ENCODE measurements at regions not wholly inside any gene's neighbourhood (a gene's known extent, or its start where the extent isn't known, plus 50 kb on each side); places are given as distances from the start of the nearest gene placed in this dataset.

- Histone ChIP-seq H3K4me1 (ENCODE audit: insufficient read depth, low read length) (no peaks in the 10 kb centered on the region), H3K27ac (ENCODE audit: low read depth in 1 of 2, low read length in 2 of 2) (no peak overlapping the region), H3K27me3 (ENCODE audit: control insufficient read depth in 1 of 2, insufficient read depth in 2 of 2, low read length in 2 of 2) (no peaks in the 10 kb centered on the region), H3K36me3 (ENCODE audit: insufficient read depth, low read length) (no peaks in the 10 kb centered on the region), H3K4me3 (ENCODE audit: low read length) (no peak overlapping the region), H3K9me3 (ENCODE audit: control insufficient read depth in 1 of 2, insufficient read depth in 1 of 2, low read length in 2 of 2) (no peaks in the 10 kb centered on the region)
- intact Hi-C loops (cut with DNase I, micrococcal nuclease), result no loop called here
- CTCF ChIA-PET, result no interaction called here
- DNase-seq (no peak), ATAC-seq (ENCODE audit: poor library complexity) (no peak)
- POLR2A ChIA-PET, result no interaction called here
- Mint-ChIP-seq H3K4me1 (ENCODE audit: low read depth) (no peaks in the 10 kb centered on the region), H3K36me3 (ENCODE audit: low read depth) (no peaks in the 10 kb centered on the region), H3K4me3 (no peak overlapping the region), H3K27ac (no peak overlapping the region), H3K9me3 (peaks cover 14% of the 10 kb centered on the region), H3K27me3 (no peaks in the 10 kb centered on the region)
- no peak for TF ChIP-seq CTCF (IDR thresholded peaks at IDR 0.05)
Measured at GRCh38 chr19:23521471-23521870, 126.2 kb upstream of the ZNF91 start.

- intact Hi-C loops (cut with DNase I, micrococcal nuclease), result no loop called here
Measured at GRCh38 chr19:23520441-23520840, 125.2 kb upstream of the ZNF91 start.

GRCh38 chr19:23519031-23519430 lies 123.8 kb upstream of the ZNF91 start:
- H3K4me1 Mint-ChIP-seq (ENCODE audit: low read depth), result no peaks in the 10 kb centered on the region
- H3K9me3 Mint-ChIP-seq, result peaks cover 7% of the 10 kb centered on the region
- no peak overlapping the region for H3K27ac Mint-ChIP-seq
- Histone ChIP-seq H3K36me3 (ENCODE audit: insufficient read depth, low read length) (no peaks in the 10 kb centered on the region), H3K4me3 (ENCODE audit: low read length) (no peak overlapping the region), H3K27me3 (ENCODE audit: control insufficient read depth in 1 of 2, insufficient read depth in 2 of 2, low read length in 2 of 2) (no peaks in the 10 kb centered on the region), H3K27ac (ENCODE audit: low read depth in 1 of 2, low read length in 2 of 2) (no peak overlapping the region), H3K4me1 (ENCODE audit: insufficient read depth, low read length) (no peaks in the 10 kb centered on the region), H3K9me3 (ENCODE audit: control insufficient read depth in 1 of 2, insufficient read depth in 1 of 2, low read length in 2 of 2) (no peaks in the 10 kb centered on the region)
- TF ChIP-seq CTCF (IDR thresholded peaks at IDR 0.05), result no peak
- CTCF ChIA-PET, result no interaction called here
- ATAC-seq (ENCODE audit: poor library complexity), result no peak
- no peaks in the 10 kb centered on the region for H3K27me3 Mint-ChIP-seq
- DNase-seq, result no peak
- H3K4me3 Mint-ChIP-seq, result no peak overlapping the region
- POLR2A ChIA-PET, result no interaction called here
- intact Hi-C loops (cut with DNase I, micrococcal nuclease), result no loop called here
- no peaks in the 10 kb centered on the region for H3K36me3 Mint-ChIP-seq (ENCODE audit: low read depth)

More at GRCh38 chr19:23520441-23520840, 125.2 kb upstream of the ZNF91 start:
- Histone ChIP-seq H3K36me3 (ENCODE audit: insufficient read depth, low read length) (no peaks in the 10 kb centered on the region), H3K27me3 (ENCODE audit: control insufficient read depth in 1 of 2, insufficient read depth in 2 of 2, low read length in 2 of 2) (no peaks in the 10 kb centered on the region), H3K4me3 (ENCODE audit: low read length) (no peak overlapping the region), H3K9me3 (ENCODE audit: control insufficient read depth in 1 of 2, insufficient read depth in 1 of 2, low read length in 2 of 2) (no peaks in the 10 kb centered on the region), H3K27ac (ENCODE audit: low read depth in 1 of 2, low read length in 2 of 2) (no peak overlapping the region), H3K4me1 (ENCODE audit: insufficient read depth, low read length) (no peaks in the 10 kb centered on the region)
- Mint-ChIP-seq H3K27ac (no peak overlapping the region), H3K4me3 (no peak overlapping the region), H3K9me3 (peaks cover 9% of the 10 kb centered on the region), H3K4me1 (ENCODE audit: low read depth) (no peaks in the 10 kb centered on the region), H3K36me3 (ENCODE audit: low read depth) (no peaks in the 10 kb centered on the region), H3K27me3 (no peaks in the 10 kb centered on the region)
- ATAC-seq (ENCODE audit: poor library complexity) (no peak), DNase-seq (no peak)
- ChIA-PET CTCF (no interaction called here), POLR2A (no interaction called here)
- TF ChIP-seq CTCF (IDR thresholded peaks at IDR 0.05), result no peak

Data from CD4-positive, alpha-beta T cell (primary cell).